ENCODE measurements at regions not wholly inside any gene's neighbourhood (a gene's known extent, or its start where the extent isn't known, plus 50 kb on each side); places are given as distances from the start of the nearest gene placed in this dataset.

DNA sequence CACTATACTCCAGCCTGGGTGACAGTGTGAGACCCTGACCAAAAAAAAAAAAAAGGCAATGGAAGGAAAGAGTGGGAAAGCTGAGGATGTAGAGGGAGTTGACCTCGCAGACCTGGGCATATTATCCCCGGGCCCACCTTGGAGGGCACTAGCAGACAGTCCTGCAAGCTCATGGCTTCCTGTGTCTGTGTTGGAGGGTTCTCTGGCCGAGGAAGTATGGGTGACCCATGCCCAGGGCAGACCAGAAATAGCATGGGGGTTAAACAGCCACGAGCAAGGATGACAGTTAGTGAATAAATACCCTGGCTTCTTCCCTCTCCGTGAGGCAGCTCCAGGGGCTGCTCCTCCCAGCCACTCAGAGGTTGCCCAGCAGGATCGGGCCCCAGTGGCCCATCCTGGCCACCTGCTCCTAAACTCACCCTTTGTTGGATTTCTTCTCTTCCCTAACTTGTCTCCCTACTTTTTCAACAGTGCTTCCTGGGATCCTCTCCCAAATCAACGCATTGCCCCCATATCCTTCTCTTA, 485.8 kb downstream of the ZNF536 start:
- Histone ChIP-seq H2AFZ (ENCODE audit: low read depth, low read length) (no peak overlapping the region), H3K9me2 (ENCODE audit: insufficient read depth, low read length) (no peaks in the 10 kb centered on the region), H3K4me2 (ENCODE audit: low read length) (no peak overlapping the region), H3K27me3 (ENCODE audit: insufficient read depth, low read depth, low read length) (no peaks in the 10 kb centered on the region), H4K20me1 (ENCODE audit: insufficient read depth) (no peaks in the 10 kb centered on the region), H3K9me3 (ENCODE audit: low read length) (no peaks in the 10 kb centered on the region), H3K9ac (ENCODE audit: low read length) (no peak overlapping the region), H3K79me2 (replicated peaks; ENCODE audit: insufficient read depth, low read length) (no peaks in the 10 kb centered on the region), H3K27ac (ENCODE audit: low read length) (no peak overlapping the region), H3K36me3 (ENCODE audit: insufficient read depth, low read length) (no peaks in the 10 kb centered on the region), H3F3A (ENCODE audit: insufficient read depth, low read length, poor library complexity, severe bottlenecking) (no peaks in the 10 kb centered on the region), H3K4me3 (ENCODE audit: low read length) (no peak overlapping the region)
- TF ChIP-seq RAD21 (conservative IDR thresholded peaks at IDR 0.05) (no peak), SMC3 (conservative IDR thresholded peaks at IDR 0.05; ENCODE audit: poor library complexity) (no peak)

DNA sequence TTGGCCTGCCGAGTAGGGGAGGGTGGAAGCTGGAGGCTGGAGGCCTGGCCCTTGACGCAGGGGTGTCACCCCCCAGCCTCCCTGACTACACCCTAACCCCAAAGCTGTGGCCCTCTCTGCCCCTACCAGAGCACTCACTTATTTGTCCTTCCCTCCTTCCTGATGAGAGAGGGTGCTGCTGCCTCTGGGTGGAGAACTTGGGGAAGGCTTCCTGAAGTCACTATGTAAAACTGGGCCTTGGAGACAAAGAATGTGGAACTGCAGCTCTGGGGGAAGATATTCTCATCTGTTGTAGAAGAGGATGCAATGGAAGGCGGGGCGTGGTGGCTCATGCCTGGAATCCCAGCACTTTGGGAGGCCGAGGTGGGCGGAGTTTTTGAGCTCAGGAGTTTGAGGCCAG, 485.2 kb downstream of the ZNF536 start:
- Histone ChIP-seq H3K9ac (ENCODE audit: low read length) (no peak overlapping the region), H2AFZ (ENCODE audit: low read depth, low read length) (no peak overlapping the region), H3F3A (ENCODE audit: insufficient read depth, low read length, poor library complexity, severe bottlenecking) (no peaks in the 10 kb centered on the region), H3K79me2 (replicated peaks; ENCODE audit: insufficient read depth, low read length) (no peaks in the 10 kb centered on the region), H3K27me3 (ENCODE audit: insufficient read depth, low read depth, low read length) (no peaks in the 10 kb centered on the region), H3K4me2 (ENCODE audit: low read length) (no peak overlapping the region), H3K36me3 (ENCODE audit: insufficient read depth, low read length) (no peaks in the 10 kb centered on the region), H3K9me3 (ENCODE audit: low read length) (no peaks in the 10 kb centered on the region), H4K20me1 (ENCODE audit: insufficient read depth) (no peaks in the 10 kb centered on the region), H3K4me3 (ENCODE audit: low read length) (no peak overlapping the region), H3K9me2 (ENCODE audit: insufficient read depth, low read length) (no peaks in the 10 kb centered on the region), H3K27ac (ENCODE audit: low read length) (no peak overlapping the region)
- TF ChIP-seq, protein P1, sequence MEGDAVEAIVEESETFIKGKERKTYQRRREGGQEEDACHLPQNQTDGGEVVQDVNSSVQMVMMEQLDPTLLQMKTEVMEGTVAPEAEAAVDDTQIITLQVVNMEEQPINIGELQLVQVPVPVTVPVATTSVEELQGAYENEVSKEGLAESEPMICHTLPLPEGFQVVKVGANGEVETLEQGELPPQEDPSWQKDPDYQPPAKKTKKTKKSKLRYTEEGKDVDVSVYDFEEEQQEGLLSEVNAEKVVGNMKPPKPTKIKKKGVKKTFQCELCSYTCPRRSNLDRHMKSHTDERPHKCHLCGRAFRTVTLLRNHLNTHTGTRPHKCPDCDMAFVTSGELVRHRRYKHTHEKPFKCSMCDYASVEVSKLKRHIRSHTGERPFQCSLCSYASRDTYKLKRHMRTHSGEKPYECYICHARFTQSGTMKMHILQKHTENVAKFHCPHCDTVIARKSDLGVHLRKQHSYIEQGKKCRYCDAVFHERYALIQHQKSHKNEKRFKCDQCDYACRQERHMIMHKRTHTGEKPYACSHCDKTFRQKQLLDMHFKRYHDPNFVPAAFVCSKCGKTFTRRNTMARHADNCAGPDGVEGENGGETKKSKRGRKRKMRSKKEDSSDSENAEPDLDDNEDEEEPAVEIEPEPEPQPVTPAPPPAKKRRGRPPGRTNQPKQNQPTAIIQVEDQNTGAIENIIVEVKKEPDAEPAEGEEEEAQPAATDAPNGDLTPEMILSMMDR (IDR thresholded peaks at IDR 0.05; ENCODE audit: poor library complexity, severe bottlenecking) = no peak
- TF ChIP-seq POLR2AphosphoS5 (IDR thresholded peaks at IDR 0.05) (no peak), EP300 (conservative IDR thresholded peaks at IDR 0.05; ENCODE audit: poor library complexity, severe bottlenecking) (no peak), RAD21 (conservative IDR thresholded peaks at IDR 0.05) (no peak), MXI1 (conservative IDR thresholded peaks at IDR 0.05; ENCODE audit: poor library complexity, severe bottlenecking) (no peak), EZH2 (IDR thresholded peaks at IDR 0.05; ENCODE audit: borderline replicate concordance, insufficient read depth, low read length, poor library complexity, severe bottlenecking) (no peak), TAF1 (IDR thresholded peaks at IDR 0.05; ENCODE audit: low read depth) (no peak), SMC3 (conservative IDR thresholded peaks at IDR 0.05; ENCODE audit: poor library complexity) (no peak)
- TF ChIP-seq, protein P2, sequence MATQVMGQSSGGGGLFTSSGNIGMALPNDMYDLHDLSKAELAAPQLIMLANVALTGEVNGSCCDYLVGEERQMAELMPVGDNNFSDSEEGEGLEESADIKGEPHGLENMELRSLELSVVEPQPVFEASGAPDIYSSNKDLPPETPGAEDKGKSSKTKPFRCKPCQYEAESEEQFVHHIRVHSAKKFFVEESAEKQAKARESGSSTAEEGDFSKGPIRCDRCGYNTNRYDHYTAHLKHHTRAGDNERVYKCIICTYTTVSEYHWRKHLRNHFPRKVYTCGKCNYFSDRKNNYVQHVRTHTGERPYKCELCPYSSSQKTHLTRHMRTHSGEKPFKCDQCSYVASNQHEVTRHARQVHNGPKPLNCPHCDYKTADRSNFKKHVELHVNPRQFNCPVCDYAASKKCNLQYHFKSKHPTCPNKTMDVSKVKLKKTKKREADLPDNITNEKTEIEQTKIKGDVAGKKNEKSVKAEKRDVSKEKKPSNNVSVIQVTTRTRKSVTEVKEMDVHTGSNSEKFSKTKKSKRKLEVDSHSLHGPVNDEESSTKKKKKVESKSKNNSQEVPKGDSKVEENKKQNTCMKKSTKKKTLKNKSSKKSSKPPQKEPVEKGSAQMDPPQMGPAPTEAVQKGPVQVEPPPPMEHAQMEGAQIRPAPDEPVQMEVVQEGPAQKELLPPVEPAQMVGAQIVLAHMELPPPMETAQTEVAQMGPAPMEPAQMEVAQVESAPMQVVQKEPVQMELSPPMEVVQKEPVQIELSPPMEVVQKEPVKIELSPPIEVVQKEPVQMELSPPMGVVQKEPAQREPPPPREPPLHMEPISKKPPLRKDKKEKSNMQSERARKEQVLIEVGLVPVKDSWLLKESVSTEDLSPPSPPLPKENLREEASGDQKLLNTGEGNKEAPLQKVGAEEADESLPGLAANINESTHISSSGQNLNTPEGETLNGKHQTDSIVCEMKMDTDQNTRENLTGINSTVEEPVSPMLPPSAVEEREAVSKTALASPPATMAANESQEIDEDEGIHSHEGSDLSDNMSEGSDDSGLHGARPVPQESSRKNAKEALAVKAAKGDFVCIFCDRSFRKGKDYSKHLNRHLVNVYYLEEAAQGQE (IDR thresholded peaks at IDR 0.05; ENCODE audit: borderline replicate concordance) = no peak

DNA sequence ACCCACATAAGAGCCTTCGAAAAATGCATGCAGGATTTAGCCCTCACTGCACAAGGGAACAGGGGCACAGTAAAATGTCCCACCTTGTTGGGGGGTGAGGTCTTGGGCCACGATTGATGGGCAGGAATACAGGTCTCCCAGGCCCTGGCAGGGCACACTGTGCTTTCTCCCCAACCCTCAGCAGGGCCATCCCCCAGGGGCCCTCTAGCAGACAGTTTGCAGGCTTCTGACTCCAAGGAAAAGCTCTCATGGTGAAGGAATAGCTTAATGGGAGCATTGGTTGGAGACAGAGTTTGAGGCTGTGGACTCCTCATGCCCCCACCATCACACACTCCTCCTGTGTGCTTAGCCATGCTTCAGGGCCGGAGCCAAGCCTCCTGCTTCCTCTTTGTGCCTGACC, 484.6 kb downstream of the ZNF536 start:
- Histone ChIP-seq H4K20me1 (ENCODE audit: insufficient read depth) (no peaks in the 10 kb centered on the region), H2AFZ (ENCODE audit: low read depth, low read length) (no peak overlapping the region), H3K9me2 (ENCODE audit: insufficient read depth, low read length) (no peaks in the 10 kb centered on the region), H3K4me2 (ENCODE audit: low read length) (no peak overlapping the region), H3K36me3 (ENCODE audit: insufficient read depth, low read length) (no peaks in the 10 kb centered on the region), H3K79me2 (replicated peaks; ENCODE audit: insufficient read depth, low read length) (no peaks in the 10 kb centered on the region), H3K4me3 (ENCODE audit: low read length) (no peak overlapping the region), H3K27ac (ENCODE audit: low read length) (no peak overlapping the region), H3K27me3 (ENCODE audit: insufficient read depth, low read depth, low read length) (no peaks in the 10 kb centered on the region), H3K9ac (ENCODE audit: low read length) (no peak overlapping the region), H3K9me3 (ENCODE audit: low read length) (no peaks in the 10 kb centered on the region), H3F3A (ENCODE audit: insufficient read depth, low read length, poor library complexity, severe bottlenecking) (no peaks in the 10 kb centered on the region)
- TF ChIP-seq EP300 (conservative IDR thresholded peaks at IDR 0.05; ENCODE audit: poor library complexity, severe bottlenecking) = no peak
- TF ChIP-seq, protein P1 (IDR thresholded peaks at IDR 0.05; ENCODE audit: poor library complexity, severe bottlenecking) = no peak
- no peak for TF ChIP-seq RAD21 (conservative IDR thresholded peaks at IDR 0.05)
- TF ChIP-seq, protein P2 (IDR thresholded peaks at IDR 0.05; ENCODE audit: borderline replicate concordance) = no peak
- TF ChIP-seq POLR2AphosphoS5 (IDR thresholded peaks at IDR 0.05) = no peak
- TF ChIP-seq MXI1 (conservative IDR thresholded peaks at IDR 0.05; ENCODE audit: poor library complexity, severe bottlenecking) = no peak
- no peak for TF ChIP-seq SMC3 (conservative IDR thresholded peaks at IDR 0.05; ENCODE audit: poor library complexity)
- TF ChIP-seq EZH2 (IDR thresholded peaks at IDR 0.05; ENCODE audit: borderline replicate concordance, insufficient read depth, low read length, poor library complexity, severe bottlenecking) = no peak
- TF ChIP-seq TAF1 (IDR thresholded peaks at IDR 0.05; ENCODE audit: low read depth) = no peak

Data from neural cell (in vitro differentiated cells).